DOHH2 (cell line): ENCODE measurements at regions not wholly inside any gene's neighbourhood (a gene's known extent, or its start where the extent isn't known, plus 50 kb on each side); places are given as distances from the start of the nearest gene placed in this dataset.

Experiments
- EZH2phosphoT487 ChIP-seq: fragments of 200-600 bp; sonication (generic); IDR thresholded peaks from 2 replicates; pipeline ENCODE4 v1.6.1; 2017; ENCODE audit warnings: borderline replicate concordance, mild to moderate bottlenecking, antibody characterized with exemption, low read length, moderate library complexity, mixed read lengths
- TF ChIP-seq, protein P1 (sequence below): fragments of 200-600 bp; sonication (generic); IDR thresholded peaks from one replicate; pipeline ENCODE4 v1.5.1; 2014; ENCODE audit warnings: antibody characterized with exemption, mild to moderate bottlenecking, low read depth, low read length; ENCODE audit not compliant: poor library complexity, severe bottlenecking

DNA sequence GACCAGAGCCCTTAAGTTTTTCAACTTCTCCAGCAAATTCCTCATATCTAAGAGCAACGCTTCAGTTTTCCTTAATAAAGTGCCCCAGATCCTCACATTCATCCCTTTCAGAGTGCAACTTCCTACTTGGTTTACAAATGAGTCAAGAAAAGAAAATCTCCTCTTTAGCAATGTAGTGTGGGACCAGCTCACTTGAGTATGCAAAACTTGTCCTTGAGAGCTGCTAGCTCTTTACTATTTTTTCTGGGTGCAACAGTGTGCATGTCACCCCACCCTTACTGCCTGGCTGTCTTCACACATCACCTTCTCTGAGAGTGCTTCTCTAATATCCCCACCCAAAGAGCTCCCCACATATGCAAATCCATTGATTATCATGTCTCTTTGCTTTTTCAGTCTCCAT lies 203.1 kb upstream of the CAMK1G start:
- TF ChIP-seq, protein P1, sequence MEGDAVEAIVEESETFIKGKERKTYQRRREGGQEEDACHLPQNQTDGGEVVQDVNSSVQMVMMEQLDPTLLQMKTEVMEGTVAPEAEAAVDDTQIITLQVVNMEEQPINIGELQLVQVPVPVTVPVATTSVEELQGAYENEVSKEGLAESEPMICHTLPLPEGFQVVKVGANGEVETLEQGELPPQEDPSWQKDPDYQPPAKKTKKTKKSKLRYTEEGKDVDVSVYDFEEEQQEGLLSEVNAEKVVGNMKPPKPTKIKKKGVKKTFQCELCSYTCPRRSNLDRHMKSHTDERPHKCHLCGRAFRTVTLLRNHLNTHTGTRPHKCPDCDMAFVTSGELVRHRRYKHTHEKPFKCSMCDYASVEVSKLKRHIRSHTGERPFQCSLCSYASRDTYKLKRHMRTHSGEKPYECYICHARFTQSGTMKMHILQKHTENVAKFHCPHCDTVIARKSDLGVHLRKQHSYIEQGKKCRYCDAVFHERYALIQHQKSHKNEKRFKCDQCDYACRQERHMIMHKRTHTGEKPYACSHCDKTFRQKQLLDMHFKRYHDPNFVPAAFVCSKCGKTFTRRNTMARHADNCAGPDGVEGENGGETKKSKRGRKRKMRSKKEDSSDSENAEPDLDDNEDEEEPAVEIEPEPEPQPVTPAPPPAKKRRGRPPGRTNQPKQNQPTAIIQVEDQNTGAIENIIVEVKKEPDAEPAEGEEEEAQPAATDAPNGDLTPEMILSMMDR, result no peak
- no peak for TF ChIP-seq EZH2phosphoT487
